HG02763 (cell line): ENCODE measurements at regions not wholly inside any gene's neighbourhood (a gene's known extent, or its start where the extent isn't known, plus 50 kb on each side); places are given as distances from the start of the nearest gene placed in this dataset.

Experiments
- ATAC-seq: cut with Tn5 transposase; IDR thresholded peaks from one replicate; pipeline ENCODE4 v1.9.1; 2021; ENCODE audit warnings: mild to moderate bottlenecking, moderate library complexity; ENCODE audit not compliant: unreplicated experiment

DNA sequence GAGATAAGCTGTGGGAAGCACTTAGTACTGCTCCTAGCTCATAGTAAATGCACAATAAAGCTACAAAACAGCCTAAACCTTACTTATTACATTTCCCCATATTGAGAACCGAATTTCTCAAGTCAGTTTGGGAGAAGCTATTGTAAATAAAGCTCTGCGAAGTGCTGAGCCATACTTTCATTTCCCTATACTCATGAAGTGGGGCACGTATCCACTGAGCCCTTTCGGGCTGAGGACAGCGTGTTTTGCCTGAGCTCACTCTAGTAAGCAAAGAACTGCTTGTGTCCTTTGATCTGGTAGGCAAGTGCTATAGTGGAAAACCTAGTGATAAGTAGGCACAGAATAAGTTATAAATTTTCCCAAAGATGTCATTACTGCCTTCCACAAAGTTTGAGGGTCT, 165.0 kb downstream of the RSL24D1 start:
- no peak for ATAC-seq

DNA sequence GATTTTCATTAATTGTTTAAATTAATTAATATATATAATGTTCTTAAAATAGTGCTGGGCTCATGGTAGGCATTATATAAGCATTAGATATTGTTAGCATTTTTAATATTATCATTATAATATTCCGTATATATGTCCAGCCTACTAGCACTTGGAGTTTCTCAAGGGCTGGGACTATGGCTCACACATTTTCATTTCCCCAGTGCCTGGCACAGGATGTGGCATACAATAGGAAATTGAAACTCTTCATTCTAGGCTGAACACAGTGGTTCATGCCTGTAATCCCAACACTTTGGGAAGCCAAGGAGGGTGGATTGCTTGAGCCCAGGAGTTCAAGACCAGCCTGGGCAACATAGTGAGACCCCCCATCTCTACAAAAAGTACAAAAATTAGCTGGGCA, 170.4 kb downstream of the RSL24D1 start:
- ATAC-seq, result no peak

DNA sequence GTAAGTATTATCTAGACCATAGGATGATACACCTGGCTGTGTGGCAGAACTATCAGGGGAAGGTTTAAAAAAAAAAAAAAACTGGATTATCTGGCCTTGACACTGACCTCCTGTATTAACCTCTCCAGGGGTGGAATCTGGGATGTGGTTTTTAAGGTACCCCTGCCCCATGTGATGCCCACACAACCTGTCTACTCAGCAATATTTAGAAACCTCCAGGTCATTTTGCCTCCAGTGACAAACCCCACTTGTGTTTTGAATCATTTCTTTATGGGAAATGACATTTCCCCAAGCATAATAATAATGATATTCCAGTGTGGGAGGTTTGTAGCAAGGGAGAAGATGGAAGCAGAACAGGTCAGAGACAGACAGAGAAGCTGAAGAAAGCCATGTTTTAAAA, 179.1 kb downstream of the RSL24D1 start:
- no peak for ATAC-seq

DNA sequence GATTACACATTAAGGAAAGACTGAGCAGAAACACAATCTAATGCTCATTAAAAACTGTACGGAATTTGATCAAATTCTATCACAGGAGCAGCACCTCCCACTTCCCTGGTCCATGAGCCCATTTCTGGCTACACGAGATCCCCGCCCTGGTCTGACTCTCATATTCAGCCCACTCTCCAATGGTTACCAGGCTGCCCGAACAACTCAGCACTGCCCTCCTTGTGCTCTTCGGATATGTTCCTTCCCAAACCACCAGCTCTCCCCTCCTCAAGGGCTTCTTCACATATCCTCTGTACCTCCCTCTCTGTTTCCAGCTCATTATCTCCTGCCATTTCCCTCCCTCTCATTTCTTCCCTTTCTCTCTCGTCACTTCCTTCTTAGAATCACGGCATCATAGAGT, 180.5 kb downstream of the RSL24D1 start:
- ATAC-seq, result no peak

DNA sequence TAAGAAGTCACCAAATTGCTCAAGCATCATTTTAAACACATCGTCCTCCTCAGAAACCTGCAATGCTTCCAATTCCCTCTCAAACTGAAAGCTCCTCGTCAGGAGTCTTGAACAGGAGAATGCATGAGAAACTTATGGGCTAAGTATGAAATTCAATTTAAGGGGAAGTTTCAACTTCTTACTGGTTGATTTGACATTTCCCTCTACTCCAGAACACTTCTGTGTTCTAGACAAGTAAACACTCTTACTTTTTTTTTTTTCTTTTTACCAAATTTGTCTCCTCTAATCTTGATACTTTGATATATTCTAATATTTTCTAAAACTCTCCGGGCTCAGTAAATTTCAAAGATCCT, 181.7 kb downstream of the RSL24D1 start:
- no peak for ATAC-seq

DNA sequence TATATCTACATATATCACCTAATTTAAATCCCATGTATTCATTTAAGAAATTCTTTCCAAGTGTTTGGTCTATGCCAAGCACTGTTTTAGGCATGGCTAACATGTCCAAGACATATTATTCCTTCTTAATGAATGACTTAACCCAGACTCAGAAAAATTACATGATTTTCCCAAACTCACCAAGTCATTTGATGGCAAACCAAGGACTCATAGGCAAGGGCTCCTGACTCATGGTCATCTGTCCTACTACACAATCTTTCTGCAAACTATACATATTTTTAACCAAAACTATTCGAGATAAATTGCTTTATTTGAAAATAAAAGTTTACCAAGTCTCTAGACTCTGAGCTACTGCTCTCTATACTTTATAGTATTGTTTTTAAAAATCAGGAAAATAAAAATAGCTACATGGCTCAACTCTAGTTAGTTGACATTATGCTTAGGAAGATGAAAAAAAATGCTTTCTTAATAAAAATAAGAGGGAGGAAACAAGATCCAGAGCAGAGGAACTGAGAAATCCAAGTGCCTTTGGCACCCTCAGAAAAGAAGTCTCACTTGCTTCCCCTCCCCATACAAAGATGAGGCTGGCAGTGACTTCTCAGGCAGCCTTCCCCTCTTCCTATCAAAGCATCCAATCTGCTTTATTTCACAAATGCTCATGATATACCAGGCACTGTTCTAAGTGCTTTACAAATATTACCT, 182.2 kb downstream of the RSL24D1 start:
- ATAC-seq, result no peak

DNA sequence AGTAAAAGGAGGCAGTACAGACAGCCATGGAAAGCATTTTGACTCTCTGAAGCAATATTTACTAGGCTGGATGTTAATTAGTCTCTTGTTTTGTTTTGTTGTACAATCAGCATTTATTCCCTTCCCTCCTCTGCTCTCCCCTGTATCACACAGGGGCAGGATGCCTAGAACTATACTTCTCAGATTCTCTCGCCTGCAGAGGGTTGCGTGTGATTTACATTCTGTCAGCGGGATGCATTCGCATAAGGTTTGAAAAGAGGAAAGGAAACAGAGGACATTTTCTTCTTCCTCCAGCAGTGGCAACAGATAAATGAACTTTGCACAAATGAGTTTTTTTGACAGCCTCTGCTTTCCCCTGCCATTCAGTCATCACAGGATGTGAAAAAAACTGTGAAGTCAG, 188.3 kb downstream of the RSL24D1 start:
- ATAC-seq, result no peak

DNA sequence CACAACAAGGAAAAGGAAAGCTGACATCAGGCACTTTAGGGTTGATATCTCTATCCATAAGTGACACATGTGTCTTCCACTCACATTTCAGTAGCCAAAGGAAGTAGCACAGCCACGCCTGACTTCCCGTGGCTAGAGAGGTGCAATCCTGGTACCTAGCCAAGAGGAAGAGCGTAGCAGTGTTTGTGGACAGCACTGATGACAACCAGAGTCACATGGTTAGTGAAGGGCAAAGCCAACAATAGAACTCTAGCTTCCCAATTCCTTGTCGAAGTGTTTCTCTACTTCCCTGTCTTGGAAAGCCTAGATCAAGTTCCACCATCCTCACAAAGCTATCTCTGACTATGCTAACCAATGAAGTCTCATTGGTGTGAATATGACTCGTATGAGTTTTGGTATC, 189.2 kb downstream of the RSL24D1 start:
- no peak for ATAC-seq

DNA sequence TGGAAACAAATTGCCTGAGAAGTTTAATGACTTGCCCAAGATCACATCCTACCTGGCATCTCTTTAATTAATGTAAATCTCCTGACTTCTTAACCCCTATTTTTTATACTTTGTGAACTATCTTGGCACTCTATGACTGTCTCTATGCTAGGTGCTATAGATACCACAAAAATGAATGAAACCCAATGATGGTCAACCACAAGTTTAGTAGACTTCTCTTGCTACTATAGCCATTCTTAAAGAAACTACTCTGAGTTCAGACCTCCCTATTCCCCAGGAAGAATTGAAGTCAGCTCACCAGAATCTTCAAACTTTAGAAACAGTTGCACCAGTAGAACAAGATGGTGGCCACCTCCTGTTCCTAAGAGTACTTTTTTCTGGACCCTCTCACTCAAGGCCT, 191.1 kb downstream of the RSL24D1 start:
- ATAC-seq, result no peak

DNA sequence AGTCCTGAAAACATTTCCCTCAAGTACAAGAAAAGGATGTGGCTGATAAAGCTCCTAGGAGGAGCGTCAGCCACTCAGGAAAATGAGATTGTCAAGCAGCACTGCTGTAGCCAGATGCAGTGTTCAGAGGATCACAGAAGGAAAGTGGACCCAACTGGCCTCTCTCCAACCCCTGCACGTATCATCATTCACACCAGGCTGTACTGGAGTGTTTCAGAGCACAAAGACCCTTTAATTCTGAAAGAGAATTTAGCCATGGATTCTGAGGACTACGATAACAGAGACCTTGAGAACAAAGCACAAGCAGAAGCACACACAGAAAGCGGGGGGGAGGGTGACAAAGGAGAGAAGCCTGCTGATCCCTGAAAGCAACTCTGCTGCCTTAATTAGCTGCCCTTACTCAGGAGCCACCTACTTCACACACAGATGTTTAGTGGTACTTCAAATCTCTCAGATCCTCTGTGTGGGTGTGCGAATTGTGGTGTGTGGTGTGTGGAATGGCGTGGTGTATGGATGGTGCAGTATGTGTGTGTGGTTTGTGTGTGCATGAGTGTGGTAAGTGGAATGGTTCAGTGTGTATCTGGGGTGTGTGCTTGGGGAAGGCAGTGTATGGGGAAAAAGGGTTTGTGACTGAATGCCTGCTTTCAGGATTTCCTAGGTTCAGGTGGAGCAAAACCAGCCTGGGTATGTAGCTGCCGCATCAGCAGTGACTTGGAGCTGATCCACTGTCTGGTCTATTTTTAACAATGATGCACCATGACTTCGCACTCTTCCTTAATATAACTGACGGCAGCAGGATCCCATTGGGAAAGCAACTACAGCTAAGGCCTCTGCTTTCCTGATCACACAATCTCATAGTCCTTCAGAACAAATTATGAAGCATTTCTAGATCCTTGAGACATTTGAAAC, 192.5 kb downstream of the RSL24D1 start:
- no peak for ATAC-seq

DNA sequence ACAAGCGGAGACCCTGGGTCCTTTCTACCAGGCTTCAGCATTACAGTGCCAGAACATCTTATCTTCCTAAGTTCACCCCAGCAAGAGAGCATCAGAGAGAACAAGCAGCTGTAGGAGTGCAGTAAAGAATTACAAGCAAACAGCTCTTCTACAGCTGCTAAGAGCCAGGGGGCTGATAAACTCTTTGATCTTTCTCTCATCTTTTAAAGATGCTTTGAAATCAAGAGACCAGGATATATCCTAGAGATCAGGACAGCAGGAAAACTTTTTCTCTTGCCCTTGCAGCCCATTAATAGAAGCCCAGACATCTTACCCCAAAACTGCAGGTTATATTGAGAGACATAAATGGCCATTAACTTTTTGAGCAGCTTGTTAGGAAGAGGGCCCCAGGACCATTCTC, 198.1 kb downstream of the RSL24D1 start:
- no peak for ATAC-seq

DNA sequence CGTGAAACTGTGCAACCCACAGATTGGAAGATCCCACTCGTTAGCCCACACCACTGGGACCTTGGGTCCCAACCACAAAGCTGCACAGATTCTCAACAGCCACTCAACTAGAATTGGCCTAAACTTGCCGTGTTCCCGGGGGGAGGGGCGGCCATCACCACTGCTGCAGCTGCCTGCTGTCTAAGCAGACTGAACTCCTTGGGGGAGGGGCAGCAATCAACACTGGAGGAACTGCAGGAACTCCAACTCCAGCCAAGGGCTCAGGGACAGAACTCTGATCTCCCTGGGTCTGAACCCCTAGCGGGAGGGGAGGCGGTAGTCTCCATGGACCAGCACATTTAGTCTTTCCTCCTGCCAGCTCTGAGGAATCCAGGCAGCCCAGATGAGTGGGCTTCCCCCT, 205.9 kb downstream of the RSL24D1 start:
- no peak for ATAC-seq

DNA sequence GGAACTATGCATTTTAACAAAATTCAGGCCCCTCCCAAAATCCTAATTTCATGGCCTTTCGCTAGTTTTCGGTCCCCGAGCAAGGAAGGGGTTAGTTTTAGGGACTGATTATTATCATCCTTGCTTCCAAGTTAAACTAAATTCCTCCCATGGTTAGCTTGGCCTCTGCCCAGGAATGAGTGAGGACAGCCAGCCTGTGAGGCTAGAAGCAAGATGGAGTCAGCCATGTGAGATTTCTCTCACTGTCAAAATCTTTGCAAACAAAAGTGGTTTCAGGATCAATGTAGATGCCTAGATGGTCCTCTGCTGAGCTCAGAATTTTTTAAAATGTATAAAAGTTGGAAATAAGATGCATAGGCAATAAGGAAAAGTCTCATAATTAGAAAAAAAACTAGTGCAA, 208.9 kb downstream of the RSL24D1 start:
- no peak for ATAC-seq

DNA sequence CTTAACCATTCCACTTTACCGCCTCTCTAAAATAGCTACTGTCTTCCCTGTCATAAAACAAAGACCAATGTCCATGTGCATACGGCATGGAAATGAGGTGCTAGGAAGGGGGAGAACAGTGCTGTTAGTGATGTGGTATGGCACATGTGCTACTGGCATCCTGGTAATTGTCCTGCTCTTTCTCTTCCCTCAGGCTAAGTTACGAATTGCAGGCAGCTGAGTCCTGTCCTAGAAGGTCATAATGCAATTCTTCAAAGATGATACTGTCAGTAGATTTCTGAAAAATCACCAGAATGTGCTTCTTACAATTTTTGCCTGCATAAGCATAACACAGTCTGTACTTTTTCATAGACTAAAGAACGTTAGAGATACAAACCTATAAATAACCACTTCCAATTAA, 216.8 kb downstream of the RSL24D1 start:
- no peak for ATAC-seq

DNA sequence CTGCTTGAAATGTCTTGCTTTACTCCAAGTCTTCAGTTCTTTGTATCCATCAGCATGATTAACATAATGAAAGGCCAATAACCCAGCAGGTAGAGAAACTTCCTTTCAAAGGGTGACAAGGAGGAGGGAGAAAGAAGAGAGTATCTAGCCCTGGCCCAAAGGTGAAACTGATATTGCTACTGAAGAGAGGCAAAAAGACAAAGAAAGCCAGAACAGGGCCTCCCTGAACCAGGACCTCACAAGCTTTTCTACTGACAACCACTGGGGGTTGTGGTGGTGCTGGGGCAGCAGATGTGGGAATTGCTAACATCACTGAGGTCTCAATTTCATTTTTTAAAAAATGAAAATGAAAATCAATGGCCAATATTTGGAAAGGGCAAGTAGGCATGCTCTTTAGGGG, 234.1 kb downstream of the RSL24D1 start:
- no peak for ATAC-seq

DNA sequence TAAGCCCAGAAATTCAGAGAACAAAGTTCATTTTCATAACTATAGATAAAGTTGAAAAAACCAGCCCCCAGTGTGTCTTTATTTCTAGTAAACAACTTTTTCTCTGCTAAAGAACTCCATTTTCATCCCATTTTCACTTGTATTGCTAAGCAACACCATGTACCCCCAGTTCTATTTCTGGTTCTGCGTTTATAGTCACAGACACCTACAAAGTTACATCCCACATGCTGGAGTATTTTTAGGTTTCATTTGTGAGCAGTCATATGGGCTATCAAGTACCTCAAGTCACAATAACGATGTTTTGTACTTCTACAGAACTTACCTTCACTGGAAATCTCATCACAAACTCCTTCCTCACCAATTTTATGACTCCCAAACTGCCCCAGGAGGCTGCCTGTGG, 236.5 kb downstream of the RSL24D1 start:
- no peak for ATAC-seq

DNA sequence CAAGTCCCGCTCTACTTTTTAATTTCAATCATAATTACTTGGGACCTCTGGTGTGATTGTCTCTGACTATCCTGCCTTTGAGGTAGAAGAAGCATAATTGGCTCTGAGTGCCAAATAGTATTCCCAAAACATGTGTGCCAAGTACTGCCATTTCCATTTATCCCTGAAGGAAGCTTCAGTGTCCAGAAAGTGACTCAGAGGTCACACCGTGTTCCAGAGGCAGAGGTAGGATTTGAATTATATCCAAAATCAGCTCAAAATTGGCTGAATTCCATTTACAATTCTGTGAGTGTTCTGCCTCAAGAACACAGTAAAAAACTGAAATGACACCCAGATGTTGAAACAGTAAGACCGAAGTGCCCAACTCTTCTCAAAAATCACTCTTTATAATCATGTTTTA, 255.3 kb downstream of the RSL24D1 start:
- no peak for ATAC-seq

DNA sequence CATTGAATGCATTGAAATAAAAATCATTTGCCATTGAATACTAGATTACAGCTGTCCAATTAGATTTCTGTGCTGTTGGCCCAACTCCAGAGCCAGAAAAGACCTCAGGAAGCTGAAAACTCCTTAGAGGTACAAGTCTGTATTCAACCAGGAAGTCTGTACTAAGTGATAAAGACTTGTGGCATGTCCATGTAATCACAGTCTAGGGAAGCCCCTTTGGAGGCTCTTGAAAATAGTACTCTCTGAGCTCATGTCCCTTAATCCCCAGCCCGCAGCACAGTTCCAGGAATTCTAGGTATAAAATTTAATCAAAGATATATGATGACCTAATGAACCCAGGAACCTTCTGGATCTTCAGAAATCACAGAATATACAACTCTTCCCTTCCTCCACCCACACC, 279.4 kb downstream of the RSL24D1 start:
- no peak for ATAC-seq

DNA sequence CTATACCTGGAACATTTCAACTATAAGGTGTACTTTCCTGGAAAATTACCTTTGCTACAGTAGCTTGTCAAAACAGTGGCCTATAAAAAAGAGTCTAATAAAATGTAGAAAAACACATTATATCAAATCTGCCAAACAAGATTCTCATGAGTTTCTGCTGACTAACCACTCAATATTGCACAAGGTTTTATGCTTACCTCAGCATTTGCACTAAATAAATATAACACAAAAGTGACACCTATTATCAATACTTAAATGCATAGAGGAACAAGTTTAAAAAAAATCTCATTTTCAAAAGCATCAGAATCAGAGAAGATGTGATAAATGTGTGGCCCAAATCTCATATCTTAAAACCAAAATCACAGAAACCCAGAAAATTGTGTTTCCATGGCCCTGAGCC, 281.4 kb downstream of the RSL24D1 start:
- ATAC-seq, result no peak

DNA sequence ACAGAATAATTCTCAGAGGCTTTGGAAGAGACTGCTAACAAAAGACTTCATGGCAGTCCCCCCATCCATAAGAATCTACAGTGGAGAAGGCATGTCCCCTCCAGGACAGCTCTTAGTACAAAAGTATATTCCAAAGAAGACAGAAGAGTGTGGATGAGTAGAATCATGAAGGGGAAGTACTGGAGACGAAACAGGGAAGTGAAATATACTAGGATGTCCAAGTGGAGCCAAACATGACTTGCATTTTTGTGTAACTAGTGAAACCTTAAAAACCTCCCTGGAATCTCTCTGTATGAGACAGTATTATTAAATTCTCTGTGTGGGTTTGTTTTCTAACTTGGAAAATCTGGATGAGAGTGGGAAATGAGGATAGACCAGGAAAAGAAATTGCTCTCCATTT, 312.4 kb downstream of the RSL24D1 start:
- ATAC-seq, result no peak

DNA sequence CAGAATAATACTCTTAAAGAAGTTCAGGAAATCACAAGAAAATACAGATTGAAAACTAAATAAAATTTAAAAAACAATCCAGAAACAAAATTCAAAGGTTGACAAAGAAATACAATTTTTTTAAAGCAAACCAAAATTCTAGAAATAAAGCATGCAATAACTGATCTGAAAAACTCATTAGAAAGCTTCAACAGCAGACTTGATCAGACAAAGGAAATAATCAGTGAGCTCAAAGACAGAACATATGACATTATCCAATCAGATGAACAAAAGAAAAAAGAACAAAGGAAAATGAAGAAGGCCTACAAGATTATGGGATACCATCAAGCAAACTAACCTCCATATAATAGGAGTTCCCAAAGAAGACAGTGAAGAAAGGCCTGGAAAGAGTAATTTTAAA, 336.8 kb downstream of the RSL24D1 start:
- no peak for ATAC-seq

DNA sequence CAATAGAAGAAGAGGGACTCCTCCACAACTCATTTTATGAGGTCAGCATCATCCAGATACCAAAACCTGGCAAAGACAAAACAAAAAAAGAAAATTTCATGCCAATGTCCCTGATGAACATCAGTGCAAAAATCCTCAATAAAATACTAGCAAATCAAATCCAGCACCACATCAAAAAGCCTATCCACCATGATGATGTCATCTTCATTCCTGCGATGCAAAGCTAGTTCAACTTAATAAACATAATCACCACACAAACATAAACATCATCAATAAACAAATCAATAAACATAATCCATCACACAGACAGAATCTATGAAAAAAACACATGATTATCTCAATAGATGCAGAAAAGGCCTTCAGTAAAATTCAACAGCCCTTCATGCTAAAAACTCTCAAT, 342.1 kb downstream of the RSL24D1 start:
- ATAC-seq, result no peak

DNA sequence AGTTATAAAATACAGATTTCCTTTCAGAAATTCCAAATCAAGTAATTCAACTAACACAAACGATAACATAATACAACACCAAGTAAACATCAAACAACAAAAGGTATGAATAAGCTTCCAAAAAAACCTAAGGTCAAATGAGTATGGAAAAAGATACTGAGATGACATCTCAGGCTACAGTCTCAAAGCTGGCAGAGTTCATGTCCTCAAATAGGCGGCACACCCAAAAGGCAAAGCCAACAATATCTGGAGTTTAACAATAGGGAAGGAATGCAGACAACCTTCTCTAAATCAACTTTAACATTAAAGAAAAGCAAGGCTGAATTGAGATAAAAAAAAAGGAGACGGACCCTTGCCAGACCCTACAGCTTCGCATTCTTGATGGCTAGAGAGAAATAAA, 346.6 kb downstream of the RSL24D1 start:
- no peak for ATAC-seq
